AG10803 (cell line): ENCODE measurements at regions not wholly inside any gene's neighbourhood (a gene's known extent, or its start where the extent isn't known, plus 50 kb on each side); places are given as distances from the start of the nearest gene placed in this dataset.

Experiments
- DNase-seq: peaks from one replicate; pipeline ENCODE4 v3.0.0; 2010; ENCODE audit warnings: low read depth
- H3K4me3 ChIP-seq: 2 replicates; pipeline ENCODE4 v1.5.1; 2011; ENCODE audit warnings: mild to moderate bottlenecking, low read length, control low read depth
- TF ChIP-seq, protein P1 (sequence below): conservative IDR thresholded peaks from 2 replicates; pipeline ENCODE4 v1.5.1; 2011; ENCODE audit warnings: mild to moderate bottlenecking, low read length, control low read depth, inconsistent platforms

DNA sequence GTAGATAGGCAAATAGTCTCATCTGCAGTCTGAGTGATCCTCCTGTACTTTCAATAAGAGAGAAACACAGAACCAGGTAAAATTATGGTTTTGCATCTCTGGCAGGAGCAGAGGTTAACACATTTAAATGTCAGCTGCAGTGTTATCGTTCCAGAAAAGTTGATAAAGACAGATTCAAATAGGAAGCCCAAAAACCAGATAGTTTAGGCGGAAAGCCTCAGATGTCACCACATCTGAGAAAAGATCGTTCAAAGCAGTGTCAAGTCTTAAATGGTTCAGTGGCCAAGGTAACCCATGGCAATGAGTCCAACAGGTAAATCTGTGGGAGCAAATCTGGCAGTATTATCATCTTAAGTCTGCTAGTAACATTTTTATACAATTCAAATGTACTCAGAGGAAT, 542.1 kb upstream of the MEF2C start:
- DNase-seq = no peak
- TF ChIP-seq, protein P1, sequence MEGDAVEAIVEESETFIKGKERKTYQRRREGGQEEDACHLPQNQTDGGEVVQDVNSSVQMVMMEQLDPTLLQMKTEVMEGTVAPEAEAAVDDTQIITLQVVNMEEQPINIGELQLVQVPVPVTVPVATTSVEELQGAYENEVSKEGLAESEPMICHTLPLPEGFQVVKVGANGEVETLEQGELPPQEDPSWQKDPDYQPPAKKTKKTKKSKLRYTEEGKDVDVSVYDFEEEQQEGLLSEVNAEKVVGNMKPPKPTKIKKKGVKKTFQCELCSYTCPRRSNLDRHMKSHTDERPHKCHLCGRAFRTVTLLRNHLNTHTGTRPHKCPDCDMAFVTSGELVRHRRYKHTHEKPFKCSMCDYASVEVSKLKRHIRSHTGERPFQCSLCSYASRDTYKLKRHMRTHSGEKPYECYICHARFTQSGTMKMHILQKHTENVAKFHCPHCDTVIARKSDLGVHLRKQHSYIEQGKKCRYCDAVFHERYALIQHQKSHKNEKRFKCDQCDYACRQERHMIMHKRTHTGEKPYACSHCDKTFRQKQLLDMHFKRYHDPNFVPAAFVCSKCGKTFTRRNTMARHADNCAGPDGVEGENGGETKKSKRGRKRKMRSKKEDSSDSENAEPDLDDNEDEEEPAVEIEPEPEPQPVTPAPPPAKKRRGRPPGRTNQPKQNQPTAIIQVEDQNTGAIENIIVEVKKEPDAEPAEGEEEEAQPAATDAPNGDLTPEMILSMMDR = no peak
- no peak overlapping the region for H3K4me3 ChIP-seq

- TF ChIP-seq, protein P1 = no peak
- no peak overlapping the region for H3K4me3 ChIP-seq
Observed at GRCh38 chr5:89421035-89421434, 538.1 kb upstream of the MEF2C start.

DNA sequence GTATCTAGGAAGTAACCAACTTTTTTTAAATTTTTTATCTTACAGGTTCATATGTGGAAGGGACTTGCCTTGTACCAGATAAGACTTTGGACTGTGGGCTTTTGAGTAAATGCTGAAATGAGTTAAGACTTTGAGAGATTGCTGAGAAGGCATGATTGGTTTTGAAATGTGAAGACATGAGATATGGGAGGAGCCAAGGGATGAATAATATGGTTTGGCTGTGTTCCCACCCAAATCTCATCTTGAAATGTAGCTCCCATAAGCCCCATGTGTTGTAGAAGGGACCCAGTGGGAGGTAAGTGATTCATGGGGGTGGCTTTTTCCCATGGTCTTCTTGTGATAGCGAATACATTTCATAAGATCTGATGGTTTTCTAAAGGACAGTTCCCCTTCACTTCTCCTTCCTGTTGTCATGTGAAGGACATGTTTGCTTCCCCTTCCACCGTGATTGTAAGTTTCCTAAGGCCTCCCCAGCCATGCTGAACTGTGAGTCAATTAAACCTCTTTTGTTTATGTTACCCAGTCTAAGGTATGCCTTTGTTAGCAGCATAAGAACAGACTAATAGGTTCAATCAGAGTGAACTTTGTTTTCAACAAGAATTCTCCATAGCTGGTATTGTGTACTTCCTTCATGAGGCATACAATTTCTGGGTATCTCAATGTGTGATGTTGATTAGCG, 535.6 kb upstream of the MEF2C start:
- DNase-seq = no peak
- TF ChIP-seq, protein P1 = no peak
- H3K4me3 ChIP-seq = no peak overlapping the region

More at GRCh38 chr5:89421035-89421434, 538.1 kb upstream of the MEF2C start:
- DNase-seq = peak; percentile 6

GRCh38 chr5:89417990-89418389, 535.0 kb upstream of the MEF2C start:
- TF ChIP-seq, protein P1 = no peak
- no peak for DNase-seq
- no peak overlapping the region for H3K4me3 ChIP-seq

DNA sequence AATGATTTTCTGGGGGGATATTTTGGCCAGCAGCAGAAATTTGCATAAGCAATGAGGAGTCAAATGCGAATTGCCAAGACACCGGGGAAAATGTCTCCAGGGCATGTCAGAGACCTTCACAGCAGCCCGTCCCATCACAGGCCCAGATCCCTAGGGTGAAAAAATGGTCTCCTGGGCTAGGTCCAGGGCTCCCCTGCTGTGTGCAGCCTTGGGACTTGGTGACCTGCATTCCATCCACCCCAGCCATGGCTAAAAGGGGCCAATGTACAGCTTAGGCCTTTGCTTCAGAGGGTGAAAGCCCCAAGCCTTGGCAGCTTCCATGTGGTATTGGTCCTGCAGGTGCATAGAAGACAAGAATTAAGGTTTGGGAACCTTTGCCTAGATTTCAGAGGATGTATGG, 534.5 kb upstream of the MEF2C start:
- no peak for DNase-seq
- H3K4me3 ChIP-seq = no peak overlapping the region
- TF ChIP-seq, protein P1 = no peak

GRCh38 chr5:89411891-89412290, 528.9 kb upstream of the MEF2C start:
- DNase-seq = no peak
- TF ChIP-seq, protein P1 = no peak
- no peak overlapping the region for H3K4me3 ChIP-seq

DNA sequence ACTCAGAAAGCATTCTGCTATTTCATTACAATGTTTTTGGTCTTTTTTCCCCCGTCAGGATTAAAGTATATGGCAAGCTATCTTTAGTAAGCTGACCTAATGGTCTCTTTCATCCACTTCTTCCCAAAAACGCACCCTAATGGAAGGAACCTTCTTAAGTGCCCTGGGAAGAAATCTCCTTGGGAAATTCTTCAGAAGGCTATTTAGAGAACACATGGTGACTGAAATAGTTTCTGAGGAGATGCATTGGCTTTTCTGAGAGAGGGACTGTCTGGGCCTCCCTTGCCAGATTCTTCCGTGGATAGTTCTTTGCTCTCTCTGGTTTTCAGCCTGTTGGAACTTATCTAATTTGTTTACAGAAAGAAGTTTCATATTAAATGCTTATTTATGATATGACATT, 524.1 kb upstream of the MEF2C start:
- DNase-seq = no peak
- TF ChIP-seq, protein P1 = no peak
- H3K4me3 ChIP-seq = no peak overlapping the region
